K562 (cell line): ENCODE measurements at regions not wholly inside any gene's neighbourhood (a gene's known extent, or its start where the extent isn't known, plus 50 kb on each side); places are given as distances from the start of the nearest gene placed in this dataset.

ENCODE experiments used
- ATAC-seq: fragments of 200-7000 bp; cut with Tn5 transposase; 3 replicates; pipeline ENCODE4 v1.9.1; 2020; ENCODE audit warnings: moderate library complexity
- BruUV-seq: library from RNA; stranded (reverse); fragments of 400-500 nt; replicated peaks from 2 replicates; lab custom pipeline; 2021; lab: Mats Ljungman, UMichigan
- CTCF ChIA-PET: fragments of 300-600 bp; formaldehyde crosslinking; extraction: SDS; loops from one replicate; lab custom pipeline; 2021; ENCODE audit warnings: low intra/inter-chr PET ratio; lab: Yijun Ruan, JAX
- POLR2A ChIA-PET: fragments of 300-600, 350-650 bp; sonication (Branson Sonifier 250); formaldehyde crosslinking; extraction: SDS; loops from one replicate; lab custom pipeline; 2021; ENCODE audit warnings: antibody characterized with exemption, inconsistent platforms; lab: Yijun Ruan, JAX
- DNase-seq, 4 experiments: peaks; one replicate each; pipeline versions ENCODE4 v3.0.0 to v3.0.0-alpha.2; 2011 to 2018; ENCODE audit warnings: low spot score in 3 of 4, mixed read lengths in 3 of 4; ENCODE audit errors: extremely low read depth in 1 of 4
- FAIRE-seq: peaks from 2 replicates; lab custom pipeline; 2011; peaks lifted over from hg19 to GRCh38; lab: Jason Lieb, UNC
- H2AFZ ChIP-seq: 2 replicates; pipeline ENCODE4 v1.6.0; 2011; ENCODE audit warnings: low read depth, low read length, control low read depth, inconsistent platforms
- H3K27ac ChIP-seq: fragments of 200-600 bp; 3 replicates; pipeline ENCODE4 v1.8.0; 2011; ENCODE audit warnings: low read depth, mild to moderate bottlenecking, control low read depth, inconsistent platforms, low read length, moderate library complexity, mixed read lengths; ENCODE audit errors: extremely low read depth
- H3K27me3 ChIP-seq, 2 experiments: fragments of 300-600 bp in 1 of 2; 2 replicates in 1 of 2; 3 replicates in 1 of 2; pipeline versions ENCODE4 v1.6.0 to v1.8.0; 2011; ENCODE audit warnings: inconsistent platforms in 2 of 2, low read length in 2 of 2, mild to moderate bottlenecking in 1 of 2, mixed read lengths in 1 of 2, moderate library complexity in 1 of 2; ENCODE audit not compliant: control insufficient read depth in 2 of 2, insufficient read depth in 2 of 2
- H3K36me3 ChIP-seq: fragments of 300-600 bp; 3 replicates; pipeline ENCODE4 v1.8.0; 2011; ENCODE audit warnings: mild to moderate bottlenecking, low read length, inconsistent platforms; ENCODE audit not compliant: control insufficient read depth, insufficient read depth
- H3K4me1 ChIP-seq, 2 experiments: fragments of 200-600 bp in 1 of 2; replicated peaks in 1 of 2; 2 replicates in 1 of 2; 3 replicates in 1 of 2; pipeline versions ENCODE4 v1.5.1 to v1.8.0; 2011; ENCODE audit warnings: inconsistent platforms in 2 of 2, low read length in 2 of 2, mild to moderate bottlenecking in 1 of 2, mixed read lengths in 1 of 2, moderate library complexity in 1 of 2; ENCODE audit not compliant: control insufficient read depth in 2 of 2, insufficient read depth in 2 of 2
- H3K4me2 ChIP-seq: 2 replicates; pipeline ENCODE4 v1.6.1; 2011; ENCODE audit warnings: low read length, control low read depth, inconsistent platforms, mixed read lengths; ENCODE audit not compliant: insufficient read depth
- H3K4me3 ChIP-seq: fragments of 200-600 bp; sonication (generic), shearing (Covaris generic); 2 replicates; pipeline ENCODE4 v1.5.1; 2016; ENCODE audit warnings: control low read depth, inconsistent platforms
- H3K79me2 ChIP-seq: fragments of 200-600 bp; 3 replicates; pipeline ENCODE4 v1.8.0; 2011; ENCODE audit warnings: low read length, inconsistent platforms; ENCODE audit not compliant: control insufficient read depth, insufficient read depth
- H3K9ac ChIP-seq, 2 experiments: 2 replicates each; pipeline versions ENCODE4 v1.6.0 to v1.6.1; 2011; ENCODE audit warnings: low read depth in 2 of 2, low read length in 2 of 2, control low read depth in 1 of 2, inconsistent platforms in 1 of 2, mild to moderate bottlenecking in 1 of 2, mixed read lengths in 1 of 2; ENCODE audit not compliant: insufficient read depth in 1 of 2
- H3K9me1 ChIP-seq: one replicate; pipeline ENCODE4 v1.6.0; 2011; ENCODE audit warnings: inconsistent platforms, mild to moderate bottlenecking, low read length, moderate library complexity; ENCODE audit not compliant: control insufficient read depth, insufficient read depth
- H3K9me3 ChIP-seq: replicated peaks from 2 replicates; pipeline ENCODE4 v1.5.1; 2011; ENCODE audit warnings: low read depth, low read length, inconsistent platforms; ENCODE audit not compliant: control insufficient read depth, insufficient read depth
- H4K20me1 ChIP-seq: replicated peaks from 2 replicates; pipeline ENCODE4 v1.6.1; 2011; ENCODE audit warnings: low read length, inconsistent platforms, mixed read lengths; ENCODE audit not compliant: control insufficient read depth, insufficient read depth
- ARID1B ChIP-seq: fragments of 450-650 bp; IDR thresholded peaks from 2 replicates; pipeline ENCODE4 v1.6.1; 2016; ENCODE audit warnings: antibody characterized with exemption, mild to moderate bottlenecking, inconsistent platforms
- HES1 ChIP-seq: fragments of 450-650 bp; IDR thresholded peaks from 2 replicates; pipeline ENCODE4 v1.6.1; 2016; ENCODE audit warnings: low read depth, mild to moderate bottlenecking, moderate library complexity
- HIVEP1 ChIP-seq: fragments of 250-450 bp; sonication (Bioruptor Pico); IDR thresholded peaks from 2 replicates; pipeline ENCODE4 v1.4.0; 2020; ENCODE audit warnings: mild to moderate bottlenecking
- KLF13 ChIP-seq: fragments of 450-650 bp; IDR thresholded peaks from 2 replicates; pipeline ENCODE4 v1.6.1; 2016; ENCODE audit warnings: missing genetic modification characterization, low read depth, mild to moderate bottlenecking, missing compliant biosample characterization, moderate library complexity, borderline replicate concordance
- PHF20 ChIP-seq: fragments of 450-650 bp; IDR thresholded peaks from 2 replicates; pipeline ENCODE4 v1.6.1; 2018; ENCODE audit not compliant: partially characterized antibody
- THRAP3 ChIP-seq: fragments of 450-650 bp; IDR thresholded peaks from 2 replicates; pipeline ENCODE4 v1.6.1; 2016; ENCODE audit warnings: mild to moderate bottlenecking, inconsistent platforms, borderline replicate concordance
- ZNF175 ChIP-seq: fragments of 200-800 bp; sonication (Bioruptor generic); IDR thresholded peaks from 2 replicates; pipeline ENCODE4 v1.6.1; 2016; ENCODE audit warnings: low read depth, mild to moderate bottlenecking, missing genetic modification characterization, missing compliant biosample characterization
- WGBS: fragments of 100-300 bp; shearing (Covaris generic); methylation state at CpG from one replicate; pipeline ENCODE4 v1.1.6; 2016; ENCODE audit warnings: low coverage, mixed read lengths; ENCODE audit not compliant: insufficient coverage; ENCODE audit errors: missing lambda C conversion rate; 5-methylcytosine and 5-hydroxymethylcytosine counted together
- in situ Hi-C: fragments of 300-500 bp; cut with MboI; formaldehyde crosslinking; loops from 4 replicates; pipeline ENCODE4 v1.15.0; 2018; ENCODE audit warnings: inconsistent platforms, mixed read lengths
- intact Hi-C: fragments of 100-400 bp; cut with micrococcal nuclease; formaldehyde crosslinking; loops from 2 replicates; pipeline ENCODE4 v1.14.2; 2022
- TF ChIP-seq, protein P1 (sequence below): fragments of 150-350 bp; conservative IDR thresholded peaks from 2 replicates; pipeline ENCODE4 v1.6.1; 2014; ENCODE audit warnings: low read length
- TF ChIP-seq, protein P2 (sequence below): fragments of 250-450 bp; sonication (Bioruptor Pico); IDR thresholded peaks from 2 replicates; pipeline ENCODE4 v1.5.0; 2021

- no peak overlapping the region for H2AFZ ChIP-seq
- no peaks in the 10 kb centered on the region for H3K4me1 ChIP-seq
- H3K79me2 ChIP-seq: no peaks in the 10 kb centered on the region
- DNase-seq: no peak
- H3K9ac ChIP-seq: no peak overlapping the region
- no peak overlapping the region for H3K4me2 ChIP-seq
- no peaks in the 10 kb centered on the region for H4K20me1 ChIP-seq
- intact Hi-C loops (no loop called here), in situ Hi-C loops (no loop called here)
- H3K27ac ChIP-seq: no peak overlapping the region
- H3K4me3 ChIP-seq: no peak overlapping the region
- no peak for FAIRE-seq
- no peaks in the 10 kb centered on the region for H3K27me3 ChIP-seq
- WGBS: 0% methylated on average over 2 of the region's 2 CpGs
- no peaks in the 10 kb centered on the region for H3K9me3 ChIP-seq
- ATAC-seq: no peak
- H3K36me3 ChIP-seq: no peaks in the 10 kb centered on the region
- no peak for TF ChIP-seq ARID1B
- no peak for TF ChIP-seq HES1
- no peak for TF ChIP-seq KLF13 (tag)
- TF ChIP-seq, protein P1, sequence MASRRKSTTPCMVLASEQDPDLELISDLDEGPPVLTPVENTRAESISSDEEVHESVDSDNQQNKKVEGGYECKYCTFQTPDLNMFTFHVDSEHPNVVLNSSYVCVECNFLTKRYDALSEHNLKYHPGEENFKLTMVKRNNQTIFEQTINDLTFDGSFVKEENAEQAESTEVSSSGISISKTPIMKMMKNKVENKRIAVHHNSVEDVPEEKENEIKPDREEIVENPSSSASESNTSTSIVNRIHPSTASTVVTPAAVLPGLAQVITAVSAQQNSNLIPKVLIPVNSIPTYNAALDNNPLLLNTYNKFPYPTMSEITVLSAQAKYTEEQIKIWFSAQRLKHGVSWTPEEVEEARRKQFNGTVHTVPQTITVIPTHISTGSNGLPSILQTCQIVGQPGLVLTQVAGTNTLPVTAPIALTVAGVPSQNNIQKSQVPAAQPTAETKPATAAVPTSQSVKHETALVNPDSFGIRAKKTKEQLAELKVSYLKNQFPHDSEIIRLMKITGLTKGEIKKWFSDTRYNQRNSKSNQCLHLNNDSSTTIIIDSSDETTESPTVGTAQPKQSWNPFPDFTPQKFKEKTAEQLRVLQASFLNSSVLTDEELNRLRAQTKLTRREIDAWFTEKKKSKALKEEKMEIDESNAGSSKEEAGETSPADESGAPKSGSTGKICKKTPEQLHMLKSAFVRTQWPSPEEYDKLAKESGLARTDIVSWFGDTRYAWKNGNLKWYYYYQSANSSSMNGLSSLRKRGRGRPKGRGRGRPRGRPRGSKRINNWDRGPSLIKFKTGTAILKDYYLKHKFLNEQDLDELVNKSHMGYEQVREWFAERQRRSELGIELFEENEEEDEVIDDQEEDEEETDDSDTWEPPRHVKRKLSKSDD: no peak
- no peak for TF ChIP-seq HIVEP1 (CRISPR knock-in tag)
- TF ChIP-seq, protein P2, sequence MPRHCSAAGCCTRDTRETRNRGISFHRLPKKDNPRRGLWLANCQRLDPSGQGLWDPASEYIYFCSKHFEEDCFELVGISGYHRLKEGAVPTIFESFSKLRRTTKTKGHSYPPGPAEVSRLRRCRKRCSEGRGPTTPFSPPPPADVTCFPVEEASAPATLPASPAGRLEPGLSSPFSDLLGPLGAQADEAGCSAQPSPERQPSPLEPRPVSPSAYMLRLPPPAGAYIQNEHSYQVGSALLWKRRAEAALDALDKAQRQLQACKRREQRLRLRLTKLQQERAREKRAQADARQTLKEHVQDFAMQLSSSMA (CRISPR knock-in tag): no peak
- no peak for TF ChIP-seq THRAP3
- no peak for TF ChIP-seq PHF20
- TF ChIP-seq ZNF175 (CRISPR knock-in tag): no peak
- ChIA-PET POLR2A (interaction anchor here (0.7 kb wide), 1 partner anchor 348 kb away, joined by 3 read pairs; no protein-coding TSS in a partner anchor), CTCF (no interaction called here)
- no peaks in the 10 kb centered on the region for H3K9me1 ChIP-seq
- BruUV-seq: no TSS peak
Observed at GRCh38 chr5:2355859-2356258, 395.6 kb downstream of the IRX2 start.
